Neural cell (in vitro differentiated cells): ENCODE measurements at regions not wholly inside any gene's neighbourhood (a gene's known extent, or its start where the extent isn't known, plus 50 kb on each side); places are given as distances from the start of the nearest gene placed in this dataset.

Experiments
- EZH2 ChIP-seq: fragments of 200-600, 300-800 bp; shearing (Covaris generic), sonication (generic); IDR thresholded peaks from 2 replicates; pipeline ENCODE4 v1.6.1; 2014; ENCODE audit warnings: antibody characterized with exemption, low read length, borderline replicate concordance, mild to moderate bottlenecking; ENCODE audit not compliant: insufficient read depth, poor library complexity, severe bottlenecking
- TAF1 ChIP-seq: IDR thresholded peaks from 2 replicates; pipeline ENCODE4 v1.6.1; 2012; ENCODE audit warnings: low read depth
- TF ChIP-seq, protein P1 (sequence below): fragments of 450-650 bp; IDR thresholded peaks from 2 replicates; pipeline ENCODE4 v1.5.1; 2014; ENCODE audit warnings: antibody characterized with exemption, mild to moderate bottlenecking, moderate library complexity; ENCODE audit not compliant: poor library complexity, severe bottlenecking

- TF ChIP-seq EZH2: no peak
- TF ChIP-seq, protein P1, sequence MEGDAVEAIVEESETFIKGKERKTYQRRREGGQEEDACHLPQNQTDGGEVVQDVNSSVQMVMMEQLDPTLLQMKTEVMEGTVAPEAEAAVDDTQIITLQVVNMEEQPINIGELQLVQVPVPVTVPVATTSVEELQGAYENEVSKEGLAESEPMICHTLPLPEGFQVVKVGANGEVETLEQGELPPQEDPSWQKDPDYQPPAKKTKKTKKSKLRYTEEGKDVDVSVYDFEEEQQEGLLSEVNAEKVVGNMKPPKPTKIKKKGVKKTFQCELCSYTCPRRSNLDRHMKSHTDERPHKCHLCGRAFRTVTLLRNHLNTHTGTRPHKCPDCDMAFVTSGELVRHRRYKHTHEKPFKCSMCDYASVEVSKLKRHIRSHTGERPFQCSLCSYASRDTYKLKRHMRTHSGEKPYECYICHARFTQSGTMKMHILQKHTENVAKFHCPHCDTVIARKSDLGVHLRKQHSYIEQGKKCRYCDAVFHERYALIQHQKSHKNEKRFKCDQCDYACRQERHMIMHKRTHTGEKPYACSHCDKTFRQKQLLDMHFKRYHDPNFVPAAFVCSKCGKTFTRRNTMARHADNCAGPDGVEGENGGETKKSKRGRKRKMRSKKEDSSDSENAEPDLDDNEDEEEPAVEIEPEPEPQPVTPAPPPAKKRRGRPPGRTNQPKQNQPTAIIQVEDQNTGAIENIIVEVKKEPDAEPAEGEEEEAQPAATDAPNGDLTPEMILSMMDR: no peak
- no peak for TF ChIP-seq TAF1
These were observed 321.3 kb upstream of the TFPI start for GRCh38 chr2:187875261-187876141.
